ENCODE measurements at regions not wholly inside any gene's neighbourhood (a gene's known extent, or its start where the extent isn't known, plus 50 kb on each side); places are given as distances from the start of the nearest gene placed in this dataset.
A peak's percentile ranks its signal among the peaks of the same experiment; 100 is the strongest.

DNA sequence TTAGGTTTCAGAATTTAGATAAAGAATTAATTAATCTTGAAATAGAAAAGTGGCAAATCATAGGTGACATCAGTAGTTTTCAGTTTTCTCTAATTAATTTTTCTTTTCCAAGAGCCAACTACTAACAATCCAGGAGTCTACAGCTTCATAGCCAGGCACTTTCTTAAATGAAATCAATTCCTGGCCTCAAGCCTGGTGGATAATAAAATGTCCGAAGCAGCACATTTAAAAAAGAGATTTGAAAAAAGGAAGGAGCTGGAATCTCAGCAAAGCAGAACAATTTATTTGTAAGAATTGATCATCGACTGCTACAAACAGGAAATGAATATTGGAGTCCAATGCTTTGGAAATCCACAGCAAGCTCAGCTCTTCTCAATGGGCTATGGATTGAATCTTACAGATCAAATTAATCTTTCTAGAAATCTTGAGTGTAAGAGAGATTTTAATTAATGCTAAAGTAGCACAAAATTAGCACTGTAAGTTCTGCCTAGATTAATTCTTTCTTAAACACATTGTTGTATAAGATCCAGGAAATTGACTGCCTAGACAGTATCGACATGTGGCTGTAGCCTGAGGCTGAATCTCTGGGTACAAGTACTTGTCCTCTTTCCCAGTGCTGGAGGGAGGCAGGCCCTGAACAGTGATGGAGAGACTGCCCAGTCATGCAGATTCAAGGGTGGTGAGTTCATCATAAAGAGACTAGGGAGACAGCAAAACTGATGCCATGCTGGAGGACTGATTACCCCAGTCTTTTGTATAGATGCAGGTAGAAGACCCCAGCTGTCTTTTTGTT is 167.8 kb upstream of the POU2AF2 start:
- Histone ChIP-seq H3K27me3 (ENCODE audit: control insufficient read depth, insufficient read depth, low read length) (no peaks in the 10 kb centered on the region), H3K4me3 (ENCODE audit: low read depth, low read length) (no peak overlapping the region), H3K36me3 (ENCODE audit: control insufficient read depth, insufficient read depth, low read length) (no peaks in the 10 kb centered on the region)
- TF ChIP-seq, protein P1, sequence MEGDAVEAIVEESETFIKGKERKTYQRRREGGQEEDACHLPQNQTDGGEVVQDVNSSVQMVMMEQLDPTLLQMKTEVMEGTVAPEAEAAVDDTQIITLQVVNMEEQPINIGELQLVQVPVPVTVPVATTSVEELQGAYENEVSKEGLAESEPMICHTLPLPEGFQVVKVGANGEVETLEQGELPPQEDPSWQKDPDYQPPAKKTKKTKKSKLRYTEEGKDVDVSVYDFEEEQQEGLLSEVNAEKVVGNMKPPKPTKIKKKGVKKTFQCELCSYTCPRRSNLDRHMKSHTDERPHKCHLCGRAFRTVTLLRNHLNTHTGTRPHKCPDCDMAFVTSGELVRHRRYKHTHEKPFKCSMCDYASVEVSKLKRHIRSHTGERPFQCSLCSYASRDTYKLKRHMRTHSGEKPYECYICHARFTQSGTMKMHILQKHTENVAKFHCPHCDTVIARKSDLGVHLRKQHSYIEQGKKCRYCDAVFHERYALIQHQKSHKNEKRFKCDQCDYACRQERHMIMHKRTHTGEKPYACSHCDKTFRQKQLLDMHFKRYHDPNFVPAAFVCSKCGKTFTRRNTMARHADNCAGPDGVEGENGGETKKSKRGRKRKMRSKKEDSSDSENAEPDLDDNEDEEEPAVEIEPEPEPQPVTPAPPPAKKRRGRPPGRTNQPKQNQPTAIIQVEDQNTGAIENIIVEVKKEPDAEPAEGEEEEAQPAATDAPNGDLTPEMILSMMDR (IDR thresholded peaks at IDR 0.05; ENCODE audit: insufficient read depth, low read length, severe bottlenecking) = no peak
- FAIRE-seq (no peak), DNase-seq (ENCODE audit: low read depth) (peak; percentile 22)

- no peak for FAIRE-seq
Observed at GRCh38 chr11:111069066-111069465, 176.5 kb upstream of the POU2AF2 start.

DNA sequence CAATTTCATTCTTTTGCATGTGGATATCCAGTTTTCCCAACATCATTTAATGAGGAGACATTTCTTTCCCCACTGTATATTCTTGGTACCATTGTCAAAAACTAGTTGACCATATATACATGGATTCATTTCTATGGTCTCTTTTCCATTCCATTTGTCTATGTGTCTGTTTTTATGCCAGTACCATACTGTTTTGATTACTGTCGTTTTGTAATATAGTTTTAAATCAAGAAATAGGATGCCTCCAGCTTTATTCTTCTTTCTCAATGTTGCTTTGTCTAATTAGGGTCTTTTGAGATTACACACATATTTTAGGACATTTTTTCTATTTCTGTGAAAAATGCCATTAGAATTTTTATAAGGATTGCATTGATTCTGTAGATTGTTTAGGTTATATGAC is 177.5 kb upstream of the POU2AF2 start:
- DNase-seq (ENCODE audit: low read depth) (no peak), FAIRE-seq (no peak)
- no peaks in the 10 kb centered on the region for H3K36me3 ChIP-seq (ENCODE audit: control insufficient read depth, insufficient read depth, low read length)
- H3K4me3 ChIP-seq (ENCODE audit: low read depth, low read length) = no peak overlapping the region
- TF ChIP-seq, protein P1 (IDR thresholded peaks at IDR 0.05; ENCODE audit: insufficient read depth, low read length, severe bottlenecking) = no peak
- no peaks in the 10 kb centered on the region for H3K27me3 ChIP-seq (ENCODE audit: control insufficient read depth, insufficient read depth, low read length)

More at GRCh38 chr11:111069066-111069465, 176.5 kb upstream of the POU2AF2 start:
- DNase-seq (ENCODE audit: low read depth) = peak; percentile 20
- TF ChIP-seq, protein P1 (IDR thresholded peaks at IDR 0.05; ENCODE audit: insufficient read depth, low read length, severe bottlenecking) = no peak
- Histone ChIP-seq H3K36me3 (ENCODE audit: control insufficient read depth, insufficient read depth, low read length) (no peaks in the 10 kb centered on the region), H3K4me3 (ENCODE audit: low read depth, low read length) (no peak overlapping the region), H3K27me3 (ENCODE audit: control insufficient read depth, insufficient read depth, low read length) (no peaks in the 10 kb centered on the region)

- no peak overlapping the region for H3K4me3 ChIP-seq (ENCODE audit: low read depth, low read length)
- no peaks in the 10 kb centered on the region for H3K36me3 ChIP-seq (ENCODE audit: control insufficient read depth, insufficient read depth, low read length)
- DNase-seq (ENCODE audit: low read depth) (no peak), FAIRE-seq (no peak)
- TF ChIP-seq, protein P1 (IDR thresholded peaks at IDR 0.05; ENCODE audit: insufficient read depth, low read length, severe bottlenecking) = no peak
- H3K27me3 ChIP-seq (ENCODE audit: control insufficient read depth, insufficient read depth, low read length) = no peaks in the 10 kb centered on the region
Observed at GRCh38 chr11:111066846-111067245, 178.7 kb upstream of the POU2AF2 start.

GRCh38 chr11:111063726-111064517 is 181.6 kb upstream of the POU2AF2 start:
- FAIRE-seq = no peak
- Histone ChIP-seq H3K4me3 (ENCODE audit: low read depth, low read length) (no peak overlapping the region), H3K27me3 (ENCODE audit: control insufficient read depth, insufficient read depth, low read length) (no peaks in the 10 kb centered on the region), H3K36me3 (ENCODE audit: control insufficient read depth, insufficient read depth, low read length) (no peaks in the 10 kb centered on the region)
- peak; percentile 39 for DNase-seq (ENCODE audit: low read depth)
- TF ChIP-seq, protein P1 (IDR thresholded peaks at IDR 0.05; ENCODE audit: insufficient read depth, low read length, severe bottlenecking) = no peak

Data from bronchial epithelial cell (primary cell).